Activated naive CD4-positive, alpha-beta T cell treated with anti-CD3 and anti-CD28 coated beads for 36 hours (primary cell): ENCODE measurements at regions not wholly inside any gene's neighbourhood (a gene's known extent, or its start where the extent isn't known, plus 50 kb on each side); places are given as distances from the start of the nearest gene placed in this dataset.
"Not testable (repeated sequence)": the region's sequence is repeated elsewhere in the genome, so short reads cannot be mapped to it uniquely, and the experiment has no call there.

ENCODE experiments used
- CTCF ChIA-PET: fragments of 350-600 bp; sonication (Branson Sonifier 250); formaldehyde crosslinking; loops from one replicate; lab custom pipeline; 2021; ENCODE audit warnings: antibody characterized with exemption; lab: Charles Lee
- DNase-seq: peaks from one replicate; pipeline ENCODE4 v3.0.0-alpha.2; 2020
- H3K27ac Mint-ChIP-seq: one replicate; pipeline ENCODE4 v1.8.0; 2021; ENCODE audit warnings: mild to moderate bottlenecking, mixed read lengths
- H3K27me3 Mint-ChIP-seq: one replicate; pipeline ENCODE4 v1.8.0; 2021; ENCODE audit warnings: low read depth, mixed read lengths
- H3K36me3 Mint-ChIP-seq: one replicate; pipeline ENCODE4 v1.8.0; 2021; ENCODE audit warnings: low read depth, mixed read lengths
- H3K4me1 Mint-ChIP-seq: one replicate; pipeline ENCODE4 v1.8.0; 2021; ENCODE audit warnings: low read depth, mixed read lengths
- H3K4me3 Mint-ChIP-seq: one replicate; pipeline ENCODE4 v1.8.0; 2021; ENCODE audit warnings: mild to moderate bottlenecking, moderate library complexity, mixed read lengths
- H3K9me3 Mint-ChIP-seq: one replicate; pipeline ENCODE4 v1.8.0; 2021; ENCODE audit warnings: mixed read lengths
- intact Hi-C: fragments of 100-400 bp; cut with micrococcal nuclease; formaldehyde crosslinking; loops from one replicate; pipeline ENCODE4 v1.15.1; 2023

DNA sequence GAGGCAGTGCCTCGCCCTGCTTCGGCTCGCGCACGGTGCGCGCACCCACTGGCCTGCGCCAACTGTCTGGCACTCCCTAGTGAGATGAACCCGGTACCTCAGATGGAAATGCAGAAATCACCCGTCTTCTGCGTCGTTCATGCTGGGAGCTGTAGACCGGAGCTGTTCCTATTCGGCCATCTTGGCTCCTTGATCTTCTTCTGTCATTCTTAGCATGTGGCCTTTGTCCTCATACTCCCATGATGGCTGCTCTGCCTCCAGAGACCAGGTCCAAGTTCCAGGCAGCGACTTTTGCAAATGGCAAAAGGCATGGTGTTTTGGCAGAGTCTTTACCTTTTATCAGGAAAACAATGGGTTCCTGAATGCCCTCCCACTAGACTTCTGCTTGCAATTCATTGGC lies 102.6 kb upstream of the SKOR2 start:
- H3K27ac Mint-ChIP-seq, CTCF ChIA-PET, intact Hi-C loops, H3K4me1 Mint-ChIP-seq, H3K36me3 Mint-ChIP-seq, H3K9me3 Mint-ChIP-seq, DNase-seq, H3K27me3 Mint-ChIP-seq, H3K4me3 Mint-ChIP-seq: not testable (repeated sequence)

DNA sequence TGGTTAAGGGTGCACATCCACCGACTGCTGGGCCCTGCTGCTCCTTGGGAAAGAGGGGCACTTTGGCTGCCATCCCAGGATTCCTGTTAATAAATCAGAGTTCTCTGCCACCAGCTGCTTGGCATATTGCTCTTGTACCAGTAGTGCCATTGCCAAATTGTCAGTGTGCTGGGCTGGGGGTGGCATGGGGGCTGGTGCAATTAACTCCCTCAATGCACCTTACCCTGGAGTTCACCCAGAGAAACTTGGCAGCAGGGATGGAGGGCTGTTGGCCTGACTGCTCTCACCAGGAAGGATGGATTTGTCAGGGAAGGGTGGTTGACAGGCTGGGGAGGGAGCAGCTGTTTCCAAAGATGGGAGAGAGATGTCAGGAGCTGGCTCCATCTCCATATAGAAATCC lies 94.6 kb upstream of the SKOR2 start:
- H3K4me3 Mint-ChIP-seq = no peak overlapping the region
- intact Hi-C loops = no loop called here
- no peaks in the 10 kb centered on the region for H3K36me3 Mint-ChIP-seq
- H3K4me1 Mint-ChIP-seq = no peaks in the 10 kb centered on the region
- CTCF ChIA-PET = no interaction called here
- H3K9me3 Mint-ChIP-seq = peaks cover 2% of the 10 kb centered on the region
- no peak overlapping the region for H3K27ac Mint-ChIP-seq
- no peak for DNase-seq
- H3K27me3 Mint-ChIP-seq = peaks cover 4% of the 10 kb centered on the region

DNA sequence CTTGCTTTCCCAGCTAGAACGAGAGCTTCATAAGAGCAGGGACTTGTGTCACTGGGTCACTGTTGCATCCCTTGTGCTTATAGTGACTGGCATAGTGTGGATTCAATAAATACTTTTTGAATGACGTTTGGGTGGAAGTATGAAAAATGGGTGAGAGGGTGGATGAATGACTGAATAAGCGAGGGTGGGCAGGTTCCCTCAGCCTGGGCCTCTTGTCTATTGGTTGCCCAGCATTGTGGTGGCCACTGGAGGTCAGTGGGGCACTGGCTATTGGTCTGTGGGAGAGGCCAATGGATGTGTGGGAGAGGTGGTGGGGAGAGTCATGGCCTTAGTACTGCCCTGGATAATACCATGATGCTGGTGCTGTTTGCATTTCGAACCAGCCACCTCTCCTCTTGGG lies 93.8 kb upstream of the SKOR2 start:
- H3K4me1 Mint-ChIP-seq = no peaks in the 10 kb centered on the region
- intact Hi-C loops = no loop called here
- DNase-seq = no peak
- no peaks in the 10 kb centered on the region for H3K36me3 Mint-ChIP-seq
- H3K27me3 Mint-ChIP-seq = peaks cover 4% of the 10 kb centered on the region
- no peak overlapping the region for H3K4me3 Mint-ChIP-seq
- CTCF ChIA-PET = no interaction called here
- no peak overlapping the region for H3K27ac Mint-ChIP-seq
- peaks cover 2% of the 10 kb centered on the region for H3K9me3 Mint-ChIP-seq

DNA sequence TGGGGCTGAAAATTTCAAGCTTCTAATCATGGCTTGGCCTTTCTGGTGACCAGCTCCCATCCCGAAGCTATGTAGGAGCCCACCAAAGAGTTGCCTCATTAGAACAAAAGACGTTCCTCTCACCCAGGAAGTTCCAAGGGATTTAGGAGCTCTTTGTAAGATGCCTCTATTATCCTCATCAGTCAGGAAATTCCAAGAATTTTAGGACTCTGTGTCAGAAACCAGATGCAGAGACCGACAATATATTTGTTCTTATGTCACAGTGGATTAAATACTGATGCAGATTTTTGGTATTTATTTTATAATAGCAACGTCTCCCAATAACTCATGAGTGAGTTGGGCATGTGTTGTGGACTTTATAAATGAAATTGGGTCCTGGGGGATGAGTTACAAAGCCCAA lies 91.8 kb upstream of the SKOR2 start:
- Mint-ChIP-seq H3K36me3 (no peaks in the 10 kb centered on the region), H3K4me3 (no peak overlapping the region), H3K9me3 (peaks cover 2% of the 10 kb centered on the region), H3K27me3 (peaks cover 7% of the 10 kb centered on the region), H3K27ac (no peak overlapping the region), H3K4me1 (no peaks in the 10 kb centered on the region)
- DNase-seq = no peak
- intact Hi-C loops = no loop called here
- CTCF ChIA-PET = no interaction called here

DNA sequence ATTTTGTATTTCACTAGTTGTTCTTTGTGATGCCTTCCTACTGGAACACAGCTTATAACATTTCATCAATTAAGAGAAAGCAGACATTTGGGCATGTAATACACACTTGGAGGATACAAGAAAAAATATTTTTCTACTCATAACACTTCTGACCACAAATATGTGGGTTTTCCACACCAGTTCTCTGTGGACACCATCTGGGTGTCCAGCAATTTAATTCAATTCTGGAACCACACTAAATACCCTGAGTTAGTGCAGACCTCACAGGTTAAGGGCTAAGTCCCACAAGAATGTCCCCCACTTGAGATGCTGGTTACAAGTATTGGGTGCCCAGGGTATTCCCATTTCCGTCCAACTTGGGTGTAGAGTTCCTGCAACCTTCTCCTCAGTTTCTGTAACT lies 91.1 kb upstream of the SKOR2 start:
- DNase-seq = no peak
- no peaks in the 10 kb centered on the region for H3K4me1 Mint-ChIP-seq
- peaks cover 7% of the 10 kb centered on the region for H3K27me3 Mint-ChIP-seq
- no peaks in the 10 kb centered on the region for H3K36me3 Mint-ChIP-seq
- intact Hi-C loops = no loop called here
- CTCF ChIA-PET = no interaction called here
- H3K27ac Mint-ChIP-seq = no peak overlapping the region
- H3K9me3 Mint-ChIP-seq = peaks cover 2% of the 10 kb centered on the region
- no peak overlapping the region for H3K4me3 Mint-ChIP-seq

DNA sequence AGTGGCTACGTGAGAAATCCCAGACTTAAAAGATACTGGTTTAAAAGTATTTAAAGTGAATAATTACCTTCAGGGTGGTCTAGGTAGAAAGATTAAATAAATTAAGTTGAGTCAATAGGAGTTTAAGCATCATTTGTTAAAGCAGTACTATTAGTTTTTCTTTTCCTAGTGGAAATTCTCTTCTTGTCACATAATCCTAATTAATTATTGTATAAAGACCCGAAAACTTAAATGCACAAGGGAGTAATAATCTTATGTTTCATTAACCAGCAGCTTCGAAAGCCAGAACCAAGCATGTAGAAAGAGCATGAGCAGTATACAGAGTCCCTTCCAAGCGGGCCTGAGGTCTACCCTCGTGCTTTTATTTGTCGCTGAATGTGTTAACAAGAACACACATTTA lies 90.2 kb upstream of the SKOR2 start:
- intact Hi-C loops = no loop called here
- Mint-ChIP-seq H3K9me3 (no peaks in the 10 kb centered on the region), H3K27ac (no peak overlapping the region), H3K27me3 (peaks cover 7% of the 10 kb centered on the region), H3K36me3 (no peaks in the 10 kb centered on the region), H3K4me1 (no peaks in the 10 kb centered on the region), H3K4me3 (no peak overlapping the region)
- CTCF ChIA-PET = no interaction called here
- DNase-seq = no peak

DNA sequence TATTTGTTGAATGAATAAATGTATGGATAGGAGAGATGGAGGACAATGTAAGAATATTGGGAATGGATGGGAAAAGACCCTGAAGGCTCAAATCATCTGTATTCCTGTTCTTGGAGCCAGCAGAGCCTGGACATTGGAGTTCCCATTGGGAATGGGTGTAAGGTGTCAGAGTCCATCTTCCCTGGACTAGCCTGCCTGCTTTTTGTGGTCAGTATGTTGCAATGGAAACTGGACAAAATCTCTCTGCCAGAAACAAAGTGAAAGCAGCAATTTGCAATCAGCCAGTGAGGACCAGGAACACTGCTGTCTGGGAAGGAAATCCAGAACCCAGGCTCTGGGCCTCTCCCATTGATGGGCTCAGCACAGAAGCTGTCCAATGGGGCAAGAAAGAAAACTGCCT lies 83.5 kb upstream of the SKOR2 start:
- Mint-ChIP-seq H3K4me3 (no peak overlapping the region), H3K4me1 (no peaks in the 10 kb centered on the region), H3K36me3 (no peaks in the 10 kb centered on the region), H3K27ac (no peak overlapping the region), H3K27me3 (peaks cover 20% of the 10 kb centered on the region), H3K9me3 (no peaks in the 10 kb centered on the region)
- CTCF ChIA-PET = no interaction called here
- DNase-seq = no peak
- intact Hi-C loops = no loop called here

DNA sequence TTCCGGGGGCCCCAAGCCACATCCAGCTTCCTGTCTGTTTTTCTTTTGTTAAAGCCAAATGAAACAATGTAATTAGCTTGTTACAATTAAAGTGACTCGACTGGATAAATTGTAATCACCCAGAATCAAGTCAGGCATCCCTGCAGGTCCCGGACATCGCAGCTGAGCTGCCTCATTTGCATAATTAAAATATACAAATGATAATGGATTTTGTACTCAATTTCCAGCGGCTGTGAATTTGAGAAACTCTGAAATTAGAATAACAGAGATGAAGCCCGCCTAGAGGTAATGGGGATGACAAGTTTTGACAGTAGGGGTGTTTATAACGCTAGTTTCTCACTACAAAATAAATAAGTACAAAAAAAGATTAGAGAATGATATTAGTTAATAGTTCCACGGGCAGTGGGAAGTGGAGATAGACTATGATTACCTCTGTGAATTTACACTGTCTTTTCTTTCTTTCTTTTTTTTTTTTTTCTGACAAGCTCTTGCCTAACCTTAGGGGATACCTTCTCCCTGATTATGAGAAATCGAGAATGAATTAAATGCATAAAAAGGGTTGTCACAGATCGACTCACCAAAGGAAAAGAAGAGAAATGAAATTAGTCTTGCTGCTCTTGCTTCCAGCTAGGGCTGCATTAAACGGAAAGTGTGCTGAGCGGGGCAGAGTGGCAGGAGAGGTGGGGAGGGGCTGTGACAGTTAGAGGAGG lies 82.6 kb upstream of the SKOR2 start:
- Mint-ChIP-seq H3K4me3 (no peak overlapping the region), H3K4me1 (no peaks in the 10 kb centered on the region), H3K36me3 (no peaks in the 10 kb centered on the region), H3K27me3 (peaks cover 17% of the 10 kb centered on the region), H3K9me3 (no peaks in the 10 kb centered on the region), H3K27ac (no peak overlapping the region)
- intact Hi-C loops = no loop called here
- no peak for DNase-seq
- CTCF ChIA-PET = no interaction called here

DNA sequence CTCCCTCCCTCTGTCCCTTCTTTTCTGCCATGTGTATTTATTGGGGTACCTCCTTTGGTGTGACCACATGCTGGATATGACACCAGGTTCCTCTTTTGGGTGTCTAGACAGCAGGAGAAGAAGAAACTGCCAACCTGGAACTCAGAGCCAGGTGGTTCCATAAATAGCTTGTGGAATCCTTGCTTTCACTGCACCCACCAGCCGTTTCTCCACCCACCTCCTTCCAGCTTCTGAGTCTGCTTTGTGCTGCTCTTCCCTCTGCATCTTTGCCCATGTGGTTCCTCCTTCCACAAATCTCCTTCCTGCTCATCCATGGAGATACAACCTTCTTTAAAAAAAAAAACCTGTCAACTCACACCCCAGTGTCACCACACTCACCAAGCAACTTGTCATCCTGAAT lies 80.2 kb upstream of the SKOR2 start:
- Mint-ChIP-seq H3K4me1 (no peaks in the 10 kb centered on the region), H3K9me3 (no peaks in the 10 kb centered on the region), H3K27me3 (peaks cover 17% of the 10 kb centered on the region), H3K27ac (no peak overlapping the region), H3K4me3 (no peak overlapping the region), H3K36me3 (no peaks in the 10 kb centered on the region)
- CTCF ChIA-PET = no interaction called here
- intact Hi-C loops = no loop called here
- no peak for DNase-seq

DNA sequence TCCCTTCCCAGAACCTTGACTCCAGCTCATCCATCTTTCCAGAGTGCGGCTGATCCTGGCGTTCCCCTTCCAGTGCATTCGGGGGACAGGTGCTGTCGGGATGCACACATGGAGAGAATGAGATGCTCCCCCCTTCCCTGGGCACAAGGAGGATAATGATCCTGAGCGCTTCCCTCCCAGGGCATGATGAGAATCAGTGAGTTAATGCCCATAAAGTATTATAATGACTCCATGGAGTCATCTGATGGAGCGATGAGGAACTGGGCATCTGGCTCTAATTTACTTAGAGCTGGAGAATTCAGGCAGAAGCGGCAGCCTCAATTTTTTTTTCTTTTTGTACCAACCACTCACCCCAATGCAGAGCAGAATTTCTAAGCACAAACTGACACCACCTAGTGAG lies 79.6 kb upstream of the SKOR2 start:
- intact Hi-C loops = no loop called here
- Mint-ChIP-seq H3K9me3 (no peaks in the 10 kb centered on the region), H3K4me3 (no peak overlapping the region), H3K27me3 (peaks cover 17% of the 10 kb centered on the region), H3K4me1 (no peaks in the 10 kb centered on the region), H3K27ac (no peak overlapping the region), H3K36me3 (no peaks in the 10 kb centered on the region)
- no peak for DNase-seq
- CTCF ChIA-PET = no interaction called here

DNA sequence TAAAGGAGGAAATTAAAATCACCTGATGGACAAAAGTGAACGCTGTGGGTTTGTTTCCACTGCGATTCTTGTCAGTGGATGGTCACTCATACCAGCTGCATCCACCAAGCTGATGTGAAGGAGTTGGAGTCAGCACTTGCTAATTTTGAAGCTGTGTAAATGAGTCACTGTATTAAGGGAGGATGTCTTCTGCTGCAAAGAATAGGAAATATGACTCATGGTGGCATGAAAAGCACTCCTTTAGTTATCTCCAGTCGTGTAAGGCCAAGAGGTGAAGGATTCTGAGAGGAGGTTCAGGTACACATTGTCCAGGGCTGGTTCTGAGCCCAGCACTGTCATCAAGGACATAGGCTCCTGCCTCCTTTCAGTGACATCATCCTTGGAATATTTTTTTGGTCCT lies 71.7 kb upstream of the SKOR2 start:
- intact Hi-C loops = no loop called here

DNA sequence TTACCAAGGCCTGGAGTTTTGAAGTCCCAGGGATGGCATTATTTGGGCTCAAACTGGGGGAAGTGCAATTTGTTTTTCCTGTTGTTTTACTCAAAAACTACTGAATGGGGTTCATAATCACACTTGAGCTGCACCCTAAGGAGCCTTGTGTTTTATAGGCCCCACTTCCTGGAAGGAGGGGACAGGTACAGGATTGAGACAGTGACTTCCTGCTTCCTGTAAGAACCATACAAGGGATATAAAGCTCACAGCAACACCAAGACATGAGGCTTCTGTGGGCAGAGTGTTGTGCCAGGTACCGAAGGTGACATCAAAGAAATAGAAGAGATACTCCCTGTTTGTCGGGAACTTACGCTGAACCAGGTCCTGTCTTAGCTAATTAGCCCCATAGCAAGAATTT lies 70.4 kb upstream of the SKOR2 start:
- Mint-ChIP-seq H3K27ac (no peak overlapping the region), H3K9me3 (no peaks in the 10 kb centered on the region), H3K4me1 (peaks cover 9% of the 10 kb centered on the region), H3K4me3 (no peak overlapping the region), H3K36me3 (no peaks in the 10 kb centered on the region), H3K27me3 (peaks cover 2% of the 10 kb centered on the region)
- DNase-seq = no peak
- intact Hi-C loops = no loop called here
- CTCF ChIA-PET = interaction anchor here (0.6 to 1.5 kb wide), 2 partner anchors 271 to 345 kb away, joined by 3 to 5 read pairs; no protein-coding TSS in a partner anchor

More for the DNA sequence above, 71.7 kb upstream of the SKOR2 start:
- no peaks in the 10 kb centered on the region for H3K36me3 Mint-ChIP-seq
- no peak overlapping the region for H3K27ac Mint-ChIP-seq
- CTCF ChIA-PET = no interaction called here
- DNase-seq = no peak
- H3K4me3 Mint-ChIP-seq = no peak overlapping the region
- H3K9me3 Mint-ChIP-seq = no peaks in the 10 kb centered on the region
- H3K27me3 Mint-ChIP-seq = no peaks in the 10 kb centered on the region
- H3K4me1 Mint-ChIP-seq = peaks cover 9% of the 10 kb centered on the region

DNA sequence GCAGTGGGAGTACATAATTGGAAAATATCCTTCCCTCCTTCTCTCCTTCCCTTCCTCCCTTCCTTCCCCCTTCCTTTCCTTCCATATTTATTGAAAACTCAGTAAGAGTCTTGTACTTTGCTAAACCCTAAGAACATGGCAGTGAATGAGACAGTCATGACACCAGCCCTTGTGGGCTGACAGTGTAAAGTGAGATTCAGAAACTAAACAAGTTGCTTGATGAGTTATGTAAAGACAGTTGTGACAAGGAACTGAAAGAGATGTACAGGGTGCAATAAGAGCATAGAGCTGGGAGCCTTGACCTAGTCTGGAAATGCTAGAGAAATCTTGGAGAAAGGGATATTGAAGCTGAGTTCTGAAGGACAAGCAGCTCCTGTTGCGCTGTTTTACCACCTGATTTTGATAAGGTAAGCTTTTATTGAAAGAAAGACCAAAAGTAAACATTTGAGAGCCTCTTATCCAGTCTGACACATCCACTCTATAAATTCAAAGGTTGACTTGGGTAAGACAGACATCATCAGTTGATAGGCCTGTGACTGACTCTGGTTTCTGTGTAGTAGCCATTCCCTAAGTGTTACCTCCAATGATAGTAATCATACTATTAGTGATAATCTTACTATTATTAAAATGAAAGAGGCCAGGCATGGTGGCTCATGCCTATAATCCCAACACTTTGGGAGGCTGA lies 66.5 kb upstream of the SKOR2 start:
- Mint-ChIP-seq H3K27ac (no peak overlapping the region), H3K36me3 (no peaks in the 10 kb centered on the region), H3K4me3 (no peak overlapping the region), H3K4me1 (peaks cover 6% of the 10 kb centered on the region), H3K27me3 (peaks cover 2% of the 10 kb centered on the region), H3K9me3 (no peaks in the 10 kb centered on the region)
- CTCF ChIA-PET = no interaction called here
- DNase-seq = no peak
- intact Hi-C loops = no loop called here
